GM20000 (cell line): ENCODE measurements at regions not wholly inside any gene's neighbourhood (a gene's known extent, or its start where the extent isn't known, plus 50 kb on each side); places are given as distances from the start of the nearest gene placed in this dataset.

Experiments
- DNase-seq: peaks from one replicate; pipeline ENCODE4 v3.0.0; 2012; ENCODE audit warnings: low spot score
- CTCF ChIP-seq: IDR thresholded peaks from 2 replicates; pipeline ENCODE4 v1.5.1; 2012; ENCODE audit warnings: mild to moderate bottlenecking, control low read depth; ENCODE audit errors: extremely low read depth, missing control alignments

- no peak for TF ChIP-seq CTCF
- DNase-seq = no peak
These were observed 100.3 kb upstream of the CADPS start for GRCh38 chr3:62975566-62975965.

GRCh38 chr3:62981962-62982361 is 106.7 kb upstream of the CADPS start:
- DNase-seq = no peak
- no peak for TF ChIP-seq CTCF

GRCh38 chr3:62982795-62983455 is 107.7 kb upstream of the CADPS start:
- no peak for TF ChIP-seq CTCF
- DNase-seq = no peak

GRCh38 chr3:62986061-62986460 is 110.8 kb upstream of the CADPS start:
- DNase-seq = no peak
- no peak for TF ChIP-seq CTCF

- no peak for TF ChIP-seq CTCF
- DNase-seq = no peak
These were observed 112.5 kb upstream of the CADPS start for GRCh38 chr3:62987721-62988120.

GRCh38 chr3:62990704-62991413 is 115.6 kb upstream of the CADPS start:
- no peak for TF ChIP-seq CTCF

GRCh38 chr3:62992520-62992919 is 117.3 kb upstream of the CADPS start:
- no peak for TF ChIP-seq CTCF
- no peak for DNase-seq

More at GRCh38 chr3:62990704-62991413, 115.6 kb upstream of the CADPS start:
- DNase-seq = no peak
